ENCODE measurements at regions not wholly inside any gene's neighbourhood (a gene's known extent, or its start where the extent isn't known, plus 50 kb on each side); places are given as distances from the start of the nearest gene placed in this dataset.

GRCh38 chr2:187612857-187613256 lies 58.6 kb upstream of the TFPI start:
- TF ChIP-seq ZC3H10 (CRISPR knock-in tag; IDR thresholded peaks at IDR 0.05) (no peak), SNAI2 (CRISPR knock-in tag; IDR thresholded peaks at IDR 0.05) (no peak), TCF4 (CRISPR knock-in tag; IDR thresholded peaks at IDR 0.05; ENCODE audit: borderline replicate concordance) (no peak), ZFP3 (CRISPR knock-in tag; IDR thresholded peaks at IDR 0.05) (no peak), CSRNP3 (CRISPR knock-in tag; IDR thresholded peaks at IDR 0.05) (no peak)

All from SK-N-SH treated with all-trans-retinoic acid at 6 μM for 48 hours (cell line).